Body of pancreas (tissue), 4 donors: ENCODE measurements at regions not wholly inside any gene's neighbourhood (a gene's known extent, or its start where the extent isn't known, plus 50 kb on each side); places are given as distances from the start of the nearest gene placed in this dataset.

Experiments
- CTCF ChIP-seq, 7 experiments: fragments of 450-650 bp in 4 of 7; fragments of 200-600 bp in 3 of 7; sonication (generic) in 3 of 7; IDR thresholded peaks; one replicate each; pipeline ENCODE4 v1.5.1; 2016 to 2019; ENCODE audit warnings: antibody characterized with exemption in 7 of 7
- POLR2A ChIP-seq, 3 donors: fragments of 450-650 bp; IDR thresholded peaks; one replicate each; pipeline ENCODE4 v1.6.1; 2016; ENCODE audit warnings: antibody characterized with exemption in 3 of 3, mild to moderate bottlenecking in 2 of 3

GRCh38 chr17:77845541-77846225 lies 112.8 kb upstream of the TNRC6C start:
- TF ChIP-seq CTCF (IDR thresholded peaks at IDR 0.05), result no peak
- TF ChIP-seq POLR2A (IDR thresholded peaks at IDR 0.05), result no peak
